Endothelial cell (in vitro differentiated cells): ENCODE measurements at regions not wholly inside any gene's neighbourhood (a gene's known extent, or its start where the extent isn't known, plus 50 kb on each side); places are given as distances from the start of the nearest gene placed in this dataset.

ENCODE experiments used
- DNase-seq: peaks from one replicate; pipeline ENCODE4 v3.0.0; 2021; ENCODE audit warnings: low spot score
- H3K27ac Mint-ChIP-seq: one replicate; pipeline ENCODE4 v1.8.0; 2021; ENCODE audit warnings: mixed read lengths, inconsistent platforms; ENCODE audit not compliant: unreplicated experiment
- H3K27me3 Mint-ChIP-seq: one replicate; pipeline ENCODE4 v1.8.0; 2021; ENCODE audit warnings: mild to moderate bottlenecking, moderate library complexity, mixed read lengths, inconsistent platforms; ENCODE audit not compliant: unreplicated experiment
- H3K36me3 Mint-ChIP-seq: one replicate; pipeline ENCODE4 v1.8.0; 2021; ENCODE audit warnings: mild to moderate bottlenecking, low read depth, mixed read lengths, inconsistent platforms; ENCODE audit not compliant: unreplicated experiment
- H3K4me1 Mint-ChIP-seq: one replicate; pipeline ENCODE4 v1.8.0; 2021; ENCODE audit warnings: mild to moderate bottlenecking, mixed read lengths, inconsistent platforms; ENCODE audit not compliant: unreplicated experiment
- H3K4me3 Mint-ChIP-seq: one replicate; pipeline ENCODE4 v1.8.0; 2021; ENCODE audit warnings: mild to moderate bottlenecking, mixed read lengths, inconsistent platforms; ENCODE audit not compliant: unreplicated experiment
- H3K9me3 Mint-ChIP-seq: one replicate; pipeline ENCODE4 v1.8.0; 2021; ENCODE audit warnings: mixed read lengths, inconsistent platforms; ENCODE audit not compliant: unreplicated experiment
- TF ChIP-seq, protein P1 (sequence below): fragments of 200-600 bp; sonication (generic); IDR thresholded peaks from one replicate; pipeline ENCODE4 v1.5.0; 2021; ENCODE audit warnings: antibody characterized with exemption; ENCODE audit not compliant: unreplicated experiment

DNA sequence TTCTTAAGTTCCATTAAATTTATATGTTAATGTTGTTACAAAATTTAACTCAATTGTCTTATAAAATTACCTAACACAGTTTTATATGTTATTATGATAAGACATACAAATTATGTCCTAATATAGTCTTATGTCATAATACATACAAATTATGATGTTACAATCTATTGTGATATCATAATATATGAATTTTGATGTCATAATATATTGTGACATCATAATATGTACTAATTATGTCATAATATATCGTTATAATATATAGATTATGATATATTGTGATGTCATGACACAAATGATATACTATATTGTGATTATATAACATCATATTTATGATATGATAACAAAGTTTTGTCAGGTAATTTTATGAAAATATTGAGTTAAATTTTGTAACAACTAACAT is 1789.6 kb downstream of the TP53TG3F start:
- Mint-ChIP-seq H3K27ac (no peak overlapping the region), H3K4me1 (no peaks in the 10 kb centered on the region), H3K36me3 (peaks cover 5% of the 10 kb centered on the region), H3K4me3 (no peak overlapping the region), H3K9me3 (peaks cover 32% of the 10 kb centered on the region), H3K27me3 (peaks cover 14% of the 10 kb centered on the region)
- no peak for DNase-seq
- TF ChIP-seq, protein P1, sequence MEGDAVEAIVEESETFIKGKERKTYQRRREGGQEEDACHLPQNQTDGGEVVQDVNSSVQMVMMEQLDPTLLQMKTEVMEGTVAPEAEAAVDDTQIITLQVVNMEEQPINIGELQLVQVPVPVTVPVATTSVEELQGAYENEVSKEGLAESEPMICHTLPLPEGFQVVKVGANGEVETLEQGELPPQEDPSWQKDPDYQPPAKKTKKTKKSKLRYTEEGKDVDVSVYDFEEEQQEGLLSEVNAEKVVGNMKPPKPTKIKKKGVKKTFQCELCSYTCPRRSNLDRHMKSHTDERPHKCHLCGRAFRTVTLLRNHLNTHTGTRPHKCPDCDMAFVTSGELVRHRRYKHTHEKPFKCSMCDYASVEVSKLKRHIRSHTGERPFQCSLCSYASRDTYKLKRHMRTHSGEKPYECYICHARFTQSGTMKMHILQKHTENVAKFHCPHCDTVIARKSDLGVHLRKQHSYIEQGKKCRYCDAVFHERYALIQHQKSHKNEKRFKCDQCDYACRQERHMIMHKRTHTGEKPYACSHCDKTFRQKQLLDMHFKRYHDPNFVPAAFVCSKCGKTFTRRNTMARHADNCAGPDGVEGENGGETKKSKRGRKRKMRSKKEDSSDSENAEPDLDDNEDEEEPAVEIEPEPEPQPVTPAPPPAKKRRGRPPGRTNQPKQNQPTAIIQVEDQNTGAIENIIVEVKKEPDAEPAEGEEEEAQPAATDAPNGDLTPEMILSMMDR: no peak

DNA sequence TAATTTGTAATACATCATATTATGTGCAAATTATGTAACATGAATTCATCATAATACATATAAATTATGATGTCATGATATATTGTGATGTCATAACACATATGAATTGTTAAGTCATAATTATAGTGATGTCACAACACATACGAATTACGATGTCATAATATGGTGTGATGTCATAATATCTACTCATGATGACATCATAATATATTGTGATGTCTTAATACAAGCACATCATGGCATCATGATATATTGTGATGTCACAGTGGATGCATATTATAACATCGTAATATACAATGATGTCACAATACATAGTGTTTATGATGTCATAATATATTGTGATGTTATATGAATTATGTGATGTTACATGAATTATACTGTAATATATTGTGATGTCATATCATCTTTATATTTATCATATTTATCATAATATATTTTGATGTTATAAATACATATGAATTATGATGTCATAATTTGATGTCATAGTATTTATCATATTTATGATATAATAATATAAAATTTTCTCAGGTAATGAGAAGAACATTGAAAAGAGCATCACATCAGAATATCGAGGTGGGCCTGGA is 1793.0 kb downstream of the TP53TG3F start:
- no peak for DNase-seq
- TF ChIP-seq, protein P1: no peak
- Mint-ChIP-seq H3K36me3 (peaks cover 8% of the 10 kb centered on the region), H3K4me3 (no peak overlapping the region), H3K27ac (no peak overlapping the region), H3K4me1 (no peaks in the 10 kb centered on the region), H3K27me3 (peaks cover 17% of the 10 kb centered on the region), H3K9me3 (peaks cover 22% of the 10 kb centered on the region)

DNA sequence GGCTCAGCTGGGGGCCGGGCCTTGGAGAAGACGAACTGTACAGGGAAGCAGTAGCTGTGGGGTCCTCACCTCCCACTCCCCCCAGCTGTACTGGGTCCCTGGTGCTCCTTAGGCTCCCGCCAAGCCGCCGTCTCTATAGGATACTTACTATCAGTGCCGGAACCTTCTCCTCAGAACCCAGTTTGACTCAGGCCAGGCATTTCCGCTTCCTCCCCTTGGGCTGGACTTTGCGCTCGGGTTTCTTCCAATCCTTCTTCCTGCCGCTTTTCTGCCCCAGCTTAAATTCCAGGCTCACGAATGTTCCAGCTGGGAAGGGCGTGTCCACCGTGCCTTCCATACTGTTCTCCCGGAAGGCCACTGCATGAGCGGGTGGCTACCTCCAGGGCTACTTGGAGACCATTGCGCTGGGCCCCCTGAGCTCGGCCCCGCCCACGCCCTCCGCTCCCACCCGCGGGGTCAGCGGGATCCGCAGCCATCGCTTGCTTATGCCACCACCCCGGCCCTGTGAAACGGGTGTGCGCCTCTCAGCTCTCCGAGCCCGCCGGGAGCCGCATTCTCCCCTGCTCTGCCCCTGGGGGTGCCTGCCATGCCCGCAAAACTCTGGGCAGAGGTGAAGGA is 1795.9 kb downstream of the TP53TG3F start:
- peaks cover 18% of the 10 kb centered on the region for H3K9me3 Mint-ChIP-seq
- H3K36me3 Mint-ChIP-seq: peaks cover 8% of the 10 kb centered on the region
- H3K4me1 Mint-ChIP-seq: no peaks in the 10 kb centered on the region
- H3K4me3 Mint-ChIP-seq: no peak overlapping the region
- H3K27ac Mint-ChIP-seq: no peak overlapping the region
- TF ChIP-seq, protein P1: no peak
- DNase-seq: no peak
- peaks cover 12% of the 10 kb centered on the region for H3K27me3 Mint-ChIP-seq

DNA sequence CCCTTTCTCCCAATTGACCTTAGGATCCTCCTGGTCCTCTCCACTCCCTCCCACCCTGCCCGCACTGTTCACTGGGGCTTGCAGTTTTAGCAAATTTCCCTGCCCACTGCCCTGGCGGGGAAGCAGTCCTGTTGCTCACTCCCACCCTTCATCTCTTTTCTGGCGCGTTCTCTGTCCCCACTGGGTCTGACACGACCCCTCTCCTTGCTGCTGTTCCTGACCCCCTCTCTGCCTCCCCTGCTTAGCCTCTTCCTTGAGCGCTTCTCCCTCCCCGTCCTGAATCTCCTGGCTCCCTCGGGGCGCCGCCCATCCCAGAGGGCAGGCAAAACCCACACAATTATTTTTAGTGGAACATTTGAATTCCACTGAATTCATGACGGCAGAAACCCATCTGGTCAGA is 1796.4 kb downstream of the TP53TG3F start:
- Mint-ChIP-seq H3K36me3 (peaks cover 8% of the 10 kb centered on the region), H3K9me3 (peaks cover 18% of the 10 kb centered on the region)

DNA sequence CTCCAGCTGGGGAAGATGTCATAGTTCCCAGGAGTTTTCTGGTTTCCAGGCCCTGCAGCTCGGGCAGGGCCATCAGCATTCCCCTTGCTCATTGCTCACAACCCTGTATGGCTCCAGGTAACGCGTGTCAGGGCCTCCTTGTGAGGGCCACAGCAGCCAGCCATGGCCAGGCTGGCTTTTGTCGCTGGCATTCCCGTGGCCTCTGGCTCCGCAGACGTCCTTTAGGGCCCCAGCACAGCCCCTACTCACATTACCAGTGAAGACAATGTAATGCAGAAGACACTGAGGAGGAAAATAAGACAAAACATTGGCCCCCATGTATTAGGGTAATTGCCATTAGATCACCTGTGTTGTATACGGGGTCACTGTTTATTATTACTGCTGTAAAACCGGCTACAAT is 1799.0 kb downstream of the TP53TG3F start:
- Mint-ChIP-seq H3K27me3 (peaks cover 5% of the 10 kb centered on the region), H3K4me1 (no peaks in the 10 kb centered on the region), H3K4me3 (no peak overlapping the region), H3K9me3 (peaks cover 18% of the 10 kb centered on the region), H3K36me3 (peaks cover 4% of the 10 kb centered on the region), H3K27ac (no peak overlapping the region)
- DNase-seq: no peak
- TF ChIP-seq, protein P1: no peak

More for the DNA sequence above, 1796.4 kb downstream of the TP53TG3F start:
- H3K4me3 Mint-ChIP-seq: peak overlapping the region; percentile 60
- H3K4me1 Mint-ChIP-seq: no peaks in the 10 kb centered on the region
- H3K27ac Mint-ChIP-seq: no peak overlapping the region
- no peak for DNase-seq
- H3K27me3 Mint-ChIP-seq: peaks cover 10% of the 10 kb centered on the region
- TF ChIP-seq, protein P1: no peak
